ENCODE measurements at regions not wholly inside any gene's neighbourhood (a gene's known extent, or its start where the extent isn't known, plus 50 kb on each side); places are given as distances from the start of the nearest gene placed in this dataset.

DNA sequence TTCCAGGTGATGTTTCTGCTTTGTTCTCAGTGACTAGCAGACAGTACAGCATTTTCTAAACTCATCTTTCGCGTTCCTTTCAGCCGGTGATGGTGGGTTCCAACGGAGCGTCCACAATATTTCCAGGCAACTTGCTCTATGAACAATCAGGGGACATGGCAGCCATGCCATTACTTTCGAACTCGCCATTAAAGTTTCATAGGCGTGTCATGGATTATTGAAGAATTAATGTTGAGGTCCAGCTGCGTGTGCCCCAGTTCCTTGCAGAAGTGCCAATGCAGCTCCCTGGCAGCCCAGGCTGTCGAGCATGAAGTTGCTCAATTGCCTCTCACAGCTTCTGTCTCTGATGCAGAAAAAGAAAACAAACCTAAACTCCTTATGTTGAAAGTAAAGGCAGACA lies 262.2 kb downstream of the IRX2 start (continued):
- no peak for TF ChIP-seq ASH2L (IDR thresholded peaks at IDR 0.05; ENCODE audit: low read length)
- TF ChIP-seq, protein P1, sequence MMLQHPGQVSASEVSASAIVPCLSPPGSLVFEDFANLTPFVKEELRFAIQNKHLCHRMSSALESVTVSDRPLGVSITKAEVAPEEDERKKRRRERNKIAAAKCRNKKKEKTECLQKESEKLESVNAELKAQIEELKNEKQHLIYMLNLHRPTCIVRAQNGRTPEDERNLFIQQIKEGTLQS (IDR thresholded peaks at IDR 0.05; ENCODE audit: insufficient read depth, low read depth, low read length): no peak
- no peak for TF ChIP-seq HDAC2 (IDR thresholded peaks at IDR 0.05; ENCODE audit: borderline replicate concordance in 1 of 2, low read depth in 2 of 2, low read length in 2 of 2)

Measured in H1 (cell line).